HCT116 (cell line): ENCODE measurements at regions not wholly inside any gene's neighbourhood (a gene's known extent, or its start where the extent isn't known, plus 50 kb on each side); places are given as distances from the start of the nearest gene placed in this dataset.

Experiments used
- ATAC-seq: fragments of 200-7000 bp; cut with Tn5 transposase; 2 replicates; pipeline ENCODE4 v1.9.1; 2020; ENCODE audit warnings: mild to moderate bottlenecking, moderate library complexity
- BruUV-seq: library from RNA; stranded (reverse); fragments of 400-500 nt; replicated peaks from 2 replicates; lab custom pipeline; 2021; lab: Mats Ljungman, UMichigan
- CTCF ChIA-PET: fragments of 300-600 bp; sonication (Branson Sonifier 250); formaldehyde crosslinking; loops from one replicate; lab custom pipeline; 2021; ENCODE audit warnings: antibody characterized with exemption; lab: Charles Lee
- POLR2A ChIA-PET: fragments of 300-600, 350-600 bp; sonication (Branson Sonifier 250); formaldehyde crosslinking; loops from one replicate; lab custom pipeline; 2021; ENCODE audit warnings: antibody characterized with exemption; lab: Charles Lee
- RAD21 ChIA-PET, 2 experiments: fragments of 300-600 bp; sonication (Branson Sonifier 250); formaldehyde crosslinking; loops; one replicate each; lab custom pipeline; 2023; ENCODE audit warnings: low total read pairs in 2 of 2; ENCODE audit not compliant: uncharacterized antibody in 2 of 2, unreplicated experiment in 2 of 2, low non-redundant PET in 1 of 2; lab: Charles Lee
- DNase-seq: peaks from one replicate; pipeline ENCODE4 v3.0.0-alpha.2; 2010; ENCODE audit warnings: low read depth, low spot score
- H2AFZ ChIP-seq: fragments of 200-600 bp; shearing (Covaris generic), sonication (generic); 2 replicates; pipeline ENCODE4 v1.6.1; 2017; ENCODE audit warnings: low read depth, mixed run types, mixed read lengths, antibody characterized with exemption, low read length; ENCODE audit not compliant: poor library complexity, severe bottlenecking
- H3K27ac ChIP-seq: 2 replicates; pipeline ENCODE4 v1.5.1; 2012; ENCODE audit warnings: low read depth, low read length
- H3K27me3 ChIP-seq: fragments of 200-600 bp; sonication (generic); 2 replicates; pipeline ENCODE4 v1.6.1; 2016; ENCODE audit warnings: mixed run types, low read length, mixed read lengths; ENCODE audit not compliant: insufficient read depth
- H3K36me3 ChIP-seq, 2 experiments: fragments of 200-500 bp in 1 of 2; fragments of 200-600 bp in 1 of 2; sonication (Bioruptor generic) in 1 of 2; sonication (generic) in 1 of 2; 2 replicates each; pipeline versions ENCODE4 v1.5.1 to v1.6.1; 2014 to 2016; ENCODE audit warnings: low read length in 2 of 2, inconsistent platforms in 1 of 2, mixed read lengths in 1 of 2, mixed run types in 1 of 2; ENCODE audit not compliant: insufficient read depth in 2 of 2, control insufficient read depth in 1 of 2
- H3K4me1 ChIP-seq, 2 experiments: fragments of 200-600 bp in 1 of 2; sonication (generic) in 1 of 2; 2 replicates each; pipeline versions ENCODE4 v1.5.1 to v1.6.1; 2012 to 2017; ENCODE audit warnings: low read length in 2 of 2, inconsistent platforms in 1 of 2, mild to moderate bottlenecking in 1 of 2, mixed read lengths in 1 of 2, mixed run types in 1 of 2, moderate library complexity in 1 of 2; ENCODE audit not compliant: insufficient read depth in 2 of 2, control insufficient read depth in 1 of 2
- H3K4me2 ChIP-seq: fragments of 200-600 bp; sonication (generic); 2 replicates; pipeline ENCODE4 v1.6.1; 2017; ENCODE audit warnings: mixed run types, low read length, mixed read lengths
- H3K4me3 ChIP-seq, 2 experiments: fragments of 200-600 bp in 1 of 2; sonication (generic) in 1 of 2; replicated peaks in 1 of 2; 2 replicates each; pipeline ENCODE4 v1.5.1; 2011 to 2016; ENCODE audit warnings: low read length in 2 of 2, control low read depth in 1 of 2, low read depth in 1 of 2, mild to moderate bottlenecking in 1 of 2, mixed read lengths in 1 of 2, mixed run types in 1 of 2
- H3K79me2 ChIP-seq: fragments of 200-600 bp; sonication (generic); 2 replicates; pipeline ENCODE4 v1.6.1; 2017; ENCODE audit warnings: mild to moderate bottlenecking, mixed run types, low read length, moderate library complexity, mixed read lengths; ENCODE audit not compliant: insufficient read depth
- H3K9ac ChIP-seq: fragments of 200-600 bp; sonication (generic); 2 replicates; pipeline ENCODE4 v1.6.1; 2016; ENCODE audit warnings: low read length, mixed read lengths
- H3K9me2 ChIP-seq: fragments of 200-600 bp; sonication (generic), shearing (Covaris generic); 2 replicates; pipeline ENCODE4 v1.6.1; 2017; ENCODE audit warnings: mixed run types, mild to moderate bottlenecking, moderate library complexity; ENCODE audit not compliant: insufficient read depth
- H3K9me3 ChIP-seq, 2 experiments: fragments of 200-500 bp in 1 of 2; fragments of 200-600 bp in 1 of 2; sonication (Bioruptor generic) in 1 of 2; sonication (generic) in 1 of 2; 2 replicates each; pipeline ENCODE4 v1.6.1; 2014 to 2017; ENCODE audit warnings: low read length in 2 of 2, mixed read lengths in 2 of 2, inconsistent platforms in 1 of 2, low read depth in 1 of 2, mild to moderate bottlenecking in 1 of 2, mixed run types in 1 of 2, moderate library complexity in 1 of 2; ENCODE audit not compliant: control insufficient read depth in 1 of 2, insufficient read depth in 1 of 2
- H4K20me1 ChIP-seq: fragments of 200-600 bp; sonication (generic), shearing (Covaris generic); 2 replicates; pipeline ENCODE4 v1.6.1; 2017; ENCODE audit warnings: mixed run types, mild to moderate bottlenecking, moderate library complexity; ENCODE audit not compliant: insufficient read depth
- ATF3 ChIP-seq: IDR thresholded peaks from 2 replicates; pipeline ENCODE4 v1.6.1; 2012
- CEBPB ChIP-seq: IDR thresholded peaks from 2 replicates; pipeline ENCODE4 v1.6.1; 2012; ENCODE audit warnings: low read depth
- EGR1 ChIP-seq: IDR thresholded peaks from 2 replicates; pipeline ENCODE4 v1.6.1; 2012; ENCODE audit warnings: low read depth
- EZH2 ChIP-seq: fragments of 200-600 bp; sonication (generic); IDR thresholded peaks from 2 replicates; pipeline ENCODE4 v1.6.1; 2017; ENCODE audit warnings: antibody characterized with exemption, mixed run types
- EZH2phosphoT487 ChIP-seq: fragments of 200-600 bp; IDR thresholded peaks from 2 replicates; pipeline ENCODE4 v1.6.1; 2018; ENCODE audit warnings: antibody characterized with exemption, borderline replicate concordance
- FOSL1 ChIP-seq: IDR thresholded peaks from 2 replicates; pipeline ENCODE4 v1.6.1; 2012; ENCODE audit warnings: low read depth
- JUND ChIP-seq: IDR thresholded peaks from 2 replicates; pipeline ENCODE4 v1.6.1; 2012
- POLR2A ChIP-seq: IDR thresholded peaks from 2 replicates; pipeline ENCODE4 v1.7.0; 2011; ENCODE audit warnings: borderline replicate concordance; ENCODE audit not compliant: insufficient read depth, insufficient read length; ENCODE audit errors: extremely low read depth
- SRF ChIP-seq: IDR thresholded peaks from 2 replicates; pipeline ENCODE4 v1.6.1; 2012; ENCODE audit warnings: low read depth
- TCF7L2 ChIP-seq: IDR thresholded peaks from 2 replicates; pipeline ENCODE4 v1.7.0; 2011; ENCODE audit warnings: borderline replicate concordance, inconsistent platforms; ENCODE audit not compliant: insufficient read depth, insufficient read length; ENCODE audit errors: extremely low read depth
- YY1 ChIP-seq: IDR thresholded peaks from 2 replicates; pipeline ENCODE4 v1.6.1; 2011; ENCODE audit warnings: low read length, low read depth, moderate library complexity, mild to moderate bottlenecking; ENCODE audit not compliant: insufficient replicate concordance; ENCODE audit errors: extremely low read depth
- ZNF274 ChIP-seq: fragments of 200-500 bp; sonication (Bioruptor generic); IDR thresholded peaks from 2 replicates; pipeline ENCODE4 v1.6.1; 2014; ENCODE audit warnings: mild to moderate bottlenecking, low read depth, low read length, inconsistent platforms
- intact Hi-C: fragments of 100-400 bp; cut with micrococcal nuclease; formaldehyde crosslinking; loops from 2 replicates; pipeline ENCODE4 v1.10.0; 2022
- TF ChIP-seq, protein P1 (sequence below): IDR thresholded peaks from 2 replicates; pipeline ENCODE4 v1.6.1; 2011; ENCODE audit warnings: mild to moderate bottlenecking, low read length, moderate library complexity; ENCODE audit not compliant: insufficient replicate concordance; ENCODE audit errors: extremely low read depth

GRCh38 chr9:80649001-80649420 is 1040.3 kb downstream of the TLE1 start:
- ChIA-PET POLR2A (no interaction called here), RAD21 (no interaction called here), CTCF (no interaction called here)
- Histone ChIP-seq H2AFZ (no peak overlapping the region), H3K79me2 (no peaks in the 10 kb centered on the region), H3K9me3 (peaks cover 0 to 4% of the 10 kb centered on the region in 2 experiments; a peak in 2 of 4 replicates), H3K36me3 (no peaks in the 10 kb centered on the region), H4K20me1 (no peaks in the 10 kb centered on the region), H3K4me2 (no peak overlapping the region), H3K9ac (no peak overlapping the region), H3K9me2 (no peaks in the 10 kb centered on the region), H3K4me1 (no peaks in the 10 kb centered on the region), H3K4me3 (no peak overlapping the region), H3K27me3 (no peaks in the 10 kb centered on the region), H3K27ac (no peak overlapping the region)
- no peak for ATAC-seq
- no TSS peak for BruUV-seq
- intact Hi-C loops, result no loop called here
- DNase-seq, result no peak
- TF ChIP-seq EZH2phosphoT487 (no peak), JUND (no peak), YY1 (no peak), SRF (no peak), TCF7L2 (no peak), POLR2A (no peak), ATF3 (no peak), EZH2 (no peak), EGR1 (no peak), ZNF274 (no peak), FOSL1 (no peak), CEBPB (no peak)
- TF ChIP-seq, protein P1, sequence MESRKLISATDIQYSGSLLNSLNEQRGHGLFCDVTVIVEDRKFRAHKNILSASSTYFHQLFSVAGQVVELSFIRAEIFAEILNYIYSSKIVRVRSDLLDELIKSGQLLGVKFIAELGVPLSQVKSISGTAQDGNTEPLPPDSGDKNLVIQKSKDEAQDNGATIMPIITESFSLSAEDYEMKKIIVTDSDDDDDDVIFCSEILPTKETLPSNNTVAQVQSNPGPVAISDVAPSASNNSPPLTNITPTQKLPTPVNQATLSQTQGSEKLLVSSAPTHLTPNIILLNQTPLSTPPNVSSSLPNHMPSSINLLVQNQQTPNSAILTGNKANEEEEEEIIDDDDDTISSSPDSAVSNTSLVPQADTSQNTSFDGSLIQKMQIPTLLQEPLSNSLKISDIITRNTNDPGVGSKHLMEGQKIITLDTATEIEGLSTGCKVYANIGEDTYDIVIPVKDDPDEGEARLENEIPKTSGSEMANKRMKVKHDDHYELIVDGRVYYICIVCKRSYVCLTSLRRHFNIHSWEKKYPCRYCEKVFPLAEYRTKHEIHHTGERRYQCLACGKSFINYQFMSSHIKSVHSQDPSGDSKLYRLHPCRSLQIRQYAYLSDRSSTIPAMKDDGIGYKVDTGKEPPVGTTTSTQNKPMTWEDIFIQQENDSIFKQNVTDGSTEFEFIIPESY, result no peak
